Thyroid gland (tissue), 4 donors: ENCODE measurements at regions not wholly inside any gene's neighbourhood (a gene's known extent, or its start where the extent isn't known, plus 50 kb on each side); places are given as distances from the start of the nearest gene placed in this dataset.

Experiments
- CTCF ChIP-seq, 6 experiments: fragments of 200-600 bp in 3 of 6; fragments of 450-650 bp in 3 of 6; sonication (generic) in 3 of 6; IDR thresholded peaks; one replicate each; pipeline ENCODE4 v1.5.1; 2016 to 2019; ENCODE audit warnings: antibody characterized with exemption in 6 of 6, mild to moderate bottlenecking in 2 of 6, inconsistent platforms in 1 of 6, moderate library complexity in 1 of 6
- POLR2A ChIP-seq, 2 donors: fragments of 450-650 bp; IDR thresholded peaks; one replicate each; pipeline ENCODE4 v1.6.1; 2017; ENCODE audit warnings: antibody characterized with exemption in 2 of 2, mild to moderate bottlenecking in 2 of 2, moderate library complexity in 1 of 2

DNA sequence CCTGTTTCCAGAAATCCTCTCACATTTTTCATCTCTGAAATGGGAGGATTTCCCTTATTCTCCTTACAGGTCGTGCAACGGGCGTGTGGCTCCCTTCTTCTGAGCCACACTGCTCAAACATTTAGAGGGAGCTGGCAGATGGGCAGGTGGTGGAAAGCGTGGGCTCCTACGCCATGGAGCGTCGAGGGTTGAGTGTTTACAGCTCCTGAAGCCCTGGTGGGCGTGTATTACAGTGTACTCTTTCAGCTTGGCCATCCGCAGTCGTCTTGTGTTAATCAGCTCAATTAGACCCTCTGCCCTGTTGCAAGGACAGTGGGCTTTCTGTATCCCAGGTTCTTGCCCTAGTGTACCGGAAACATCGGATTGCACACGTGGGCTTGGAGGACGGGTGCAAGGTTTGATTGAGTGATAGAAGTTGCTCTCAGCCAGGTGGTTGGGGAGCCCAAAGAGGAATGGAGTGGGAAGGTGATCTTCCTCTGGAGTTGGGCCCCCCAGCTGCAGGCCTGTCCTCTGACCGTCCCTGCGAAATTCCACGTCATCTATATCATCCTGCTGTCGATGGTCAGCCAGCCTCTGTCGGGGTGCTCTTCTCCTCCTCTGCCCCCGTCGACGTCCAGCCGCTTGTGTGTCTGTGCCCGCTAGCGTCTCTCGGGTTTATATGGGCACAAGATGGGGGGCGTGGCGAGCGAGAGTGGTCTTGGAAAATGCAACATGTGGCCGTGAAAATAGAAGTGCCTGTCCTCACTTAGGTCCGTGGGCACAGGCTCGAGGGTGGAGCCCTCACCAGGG is 120.3 kb upstream of the DSEL start:
- no peak for TF ChIP-seq CTCF (IDR thresholded peaks at IDR 0.05)
- TF ChIP-seq POLR2A (IDR thresholded peaks at IDR 0.05): no peak
